ENCODE measurements at regions not wholly inside any gene's neighbourhood (a gene's known extent, or its start where the extent isn't known, plus 50 kb on each side); places are given as distances from the start of the nearest gene placed in this dataset.
A peak's percentile ranks its signal among the peaks of the same experiment; 100 is the strongest.
"Not testable (repeated sequence)": the region's sequence is repeated elsewhere in the genome, so short reads cannot be mapped to it uniquely, and the experiment has no call there.

GRCh38 chr14:29391801-29392200 is 535.8 kb downstream of the PRKD1 start:
- DNase-seq = peak; percentile 54

GRCh38 chr14:29392287-29392686 is 535.4 kb downstream of the PRKD1 start:
- DNase-seq = no peak

DNA sequence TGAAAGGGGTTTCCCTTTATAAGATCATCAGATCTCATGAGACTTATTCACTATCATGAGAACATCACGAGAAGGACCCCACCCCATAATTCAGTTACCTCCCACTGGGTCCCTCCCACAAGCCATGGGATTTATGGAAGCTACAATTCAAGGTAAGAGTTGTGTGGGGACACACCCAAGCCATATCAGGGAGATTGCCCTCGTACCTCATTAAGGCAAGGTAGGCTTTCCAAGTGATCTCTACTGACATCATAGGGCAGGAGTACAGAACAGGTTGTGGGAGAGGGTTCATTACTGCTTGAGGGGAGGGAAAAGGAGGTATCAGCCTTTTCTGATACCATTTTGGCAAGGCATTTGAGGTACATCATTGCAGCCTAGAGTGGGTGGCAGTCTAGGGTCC is 524.6 kb downstream of the PRKD1 start:
- DNase-seq = no peak

DNA sequence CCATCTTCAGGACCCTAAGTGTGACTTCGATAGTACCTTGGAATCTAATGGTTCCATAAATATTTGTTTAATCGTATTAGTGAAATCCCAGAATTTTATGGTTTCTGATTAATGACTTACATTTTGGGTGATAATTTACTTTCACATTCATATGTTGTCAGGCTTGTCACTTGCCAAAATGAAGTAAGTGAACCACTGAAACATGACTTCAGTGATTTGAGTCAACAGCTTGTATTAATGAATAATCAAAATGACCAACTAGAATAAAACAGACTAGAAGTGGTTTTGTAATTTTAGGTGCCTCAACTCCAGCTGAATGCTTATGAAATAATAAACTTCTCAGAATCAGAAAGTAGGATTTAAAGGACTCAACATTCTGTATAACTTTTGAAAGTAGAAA is 517.1 kb downstream of the PRKD1 start:
- no peak for DNase-seq

GRCh38 chr14:29414931-29415330 is 512.7 kb downstream of the PRKD1 start:
- DNase-seq = not testable (repeated sequence)

DNA sequence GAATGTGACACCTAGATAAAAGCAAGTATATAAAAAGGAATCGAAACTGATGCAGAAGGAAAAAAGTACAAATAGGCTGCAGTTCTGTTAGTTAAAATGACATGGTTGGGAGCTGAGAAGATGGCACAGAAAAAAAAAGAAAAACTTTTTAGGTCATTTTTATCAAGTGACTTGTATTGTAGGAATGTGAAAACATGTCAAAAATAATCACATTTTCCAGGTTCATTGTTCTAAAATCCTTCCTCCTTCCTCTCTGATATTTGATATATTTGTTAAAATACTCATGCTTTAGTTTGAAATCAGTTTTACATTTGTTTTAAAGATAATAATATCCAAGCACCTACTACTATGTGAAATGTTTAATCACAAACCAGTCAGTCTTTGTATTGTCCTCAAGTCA is 507.9 kb downstream of the PRKD1 start:
- no peak for DNase-seq

DNA sequence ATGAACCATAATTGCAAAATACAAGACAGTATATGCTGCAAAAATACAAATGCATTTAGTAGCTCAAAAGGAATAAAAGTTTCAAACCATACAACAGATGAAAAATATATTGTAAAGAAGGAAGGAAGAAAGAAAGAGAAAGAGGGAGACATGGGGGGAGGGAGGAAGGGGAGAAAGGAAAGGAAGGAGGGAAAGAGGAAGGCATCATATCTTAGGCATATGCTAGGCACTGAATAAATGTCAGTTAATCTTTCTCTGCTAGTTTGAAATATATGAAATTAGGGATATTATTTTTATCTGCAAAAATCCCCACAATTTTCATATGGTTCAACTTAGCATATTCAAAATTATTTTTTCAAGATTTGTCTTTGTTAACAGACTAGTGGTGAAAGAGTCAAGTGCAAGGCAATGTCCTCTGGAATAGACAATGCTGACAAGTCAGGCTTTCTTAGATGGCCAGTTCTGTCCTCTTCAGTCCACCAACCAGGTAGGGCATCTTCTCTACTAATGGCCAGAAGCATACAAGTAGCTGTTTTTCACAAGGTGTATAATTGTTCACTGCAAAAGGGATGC is 506.4 kb downstream of the PRKD1 start:
- peak; percentile 30 for DNase-seq

DNA sequence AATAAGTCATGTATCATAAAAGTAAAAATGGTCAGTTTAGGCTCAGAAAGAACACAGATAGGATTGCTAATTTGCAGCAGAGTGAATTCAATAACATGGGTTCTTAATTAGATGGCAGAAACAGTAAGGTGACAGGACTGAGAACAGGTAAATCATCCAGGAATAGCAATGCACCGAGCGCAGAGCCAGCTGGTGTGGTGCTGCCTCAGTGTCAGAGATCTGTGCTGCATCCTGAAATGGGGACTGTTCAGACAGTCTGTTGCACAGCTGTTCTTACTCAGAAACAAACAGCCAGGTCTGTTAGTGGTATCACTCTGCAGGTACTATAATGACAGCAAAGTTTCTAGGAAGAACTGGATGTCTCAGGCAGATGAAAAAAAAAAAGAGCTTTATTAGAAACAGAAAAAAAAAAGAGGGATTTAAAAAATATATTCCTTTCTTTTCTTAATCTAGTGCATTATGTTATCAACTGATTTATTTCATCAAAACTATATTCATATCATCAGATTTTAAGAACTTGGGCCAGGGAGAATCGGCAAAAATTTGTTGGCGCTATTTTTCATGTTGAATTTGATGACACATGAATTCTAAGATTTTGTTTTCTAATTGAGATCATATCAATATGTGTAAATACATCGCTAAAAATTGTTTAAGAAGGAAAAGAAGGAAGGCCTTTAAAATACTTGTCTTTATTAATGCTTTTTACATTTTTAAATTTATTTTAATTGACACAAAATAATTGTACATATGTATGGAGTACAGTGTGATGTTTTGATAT is 501.8 kb downstream of the PRKD1 start:
- DNase-seq = no peak

DNA sequence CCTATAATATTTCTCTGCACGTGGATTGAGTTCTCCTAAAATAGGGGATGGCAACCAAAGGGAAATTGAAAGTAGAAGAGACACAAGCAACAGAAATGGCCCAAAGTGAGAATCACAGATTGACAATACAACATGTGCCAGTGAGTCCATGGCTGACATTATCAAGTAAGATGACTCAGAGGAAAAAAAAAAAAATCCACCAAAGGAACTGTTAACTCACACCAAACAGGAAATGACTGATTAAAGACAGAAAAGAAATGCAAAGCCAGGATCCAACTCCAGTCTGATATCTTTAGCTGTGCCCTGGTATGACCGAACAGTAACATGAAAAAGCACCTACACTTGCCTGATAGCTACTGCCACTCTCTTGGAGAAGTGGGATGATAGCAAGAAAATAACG is 485.0 kb downstream of the PRKD1 start:
- peak; percentile 88 for DNase-seq

DNA sequence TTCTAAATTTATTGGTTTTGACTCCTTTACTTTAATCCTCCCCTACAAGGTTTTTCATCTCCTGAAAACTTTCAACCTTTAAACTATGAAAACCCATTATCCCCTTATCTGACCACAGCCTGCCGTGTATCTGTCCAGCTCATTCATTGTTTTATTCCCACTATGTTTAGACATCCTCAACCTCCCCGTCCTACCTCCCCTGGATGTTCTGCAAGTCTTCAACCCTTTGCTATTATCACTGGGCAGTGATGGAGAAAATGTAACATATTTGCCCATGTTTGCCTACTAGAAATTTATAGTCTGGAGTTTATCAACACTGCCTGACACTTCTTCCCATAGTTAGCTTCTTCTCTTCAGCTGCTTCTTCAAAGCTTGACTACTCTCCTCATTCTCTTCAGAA is 483.4 kb downstream of the PRKD1 start:
- peak; percentile 66 for DNase-seq

DNA sequence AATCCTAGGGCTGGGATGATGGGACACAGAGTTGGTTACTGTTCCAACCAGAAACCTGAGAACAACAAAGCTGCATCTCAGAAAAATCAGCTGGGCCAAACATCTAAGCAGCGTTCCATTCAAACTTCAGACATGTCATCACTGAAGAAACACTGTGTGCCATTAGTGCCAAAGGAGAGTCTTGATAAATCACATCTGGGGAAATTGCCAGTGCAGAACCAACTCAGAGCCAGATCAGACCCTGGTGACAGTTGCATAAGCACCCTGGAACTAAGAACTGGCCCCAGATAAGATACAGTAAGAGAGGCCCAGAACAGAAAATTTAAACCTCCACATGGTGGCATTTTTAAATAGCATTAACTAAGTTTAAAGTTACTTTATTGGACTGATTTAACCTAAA is 482.8 kb downstream of the PRKD1 start:
- DNase-seq = peak; percentile 82

GRCh38 chr14:29446971-29447370 is 480.7 kb downstream of the PRKD1 start:
- DNase-seq = peak; percentile 50

DNA sequence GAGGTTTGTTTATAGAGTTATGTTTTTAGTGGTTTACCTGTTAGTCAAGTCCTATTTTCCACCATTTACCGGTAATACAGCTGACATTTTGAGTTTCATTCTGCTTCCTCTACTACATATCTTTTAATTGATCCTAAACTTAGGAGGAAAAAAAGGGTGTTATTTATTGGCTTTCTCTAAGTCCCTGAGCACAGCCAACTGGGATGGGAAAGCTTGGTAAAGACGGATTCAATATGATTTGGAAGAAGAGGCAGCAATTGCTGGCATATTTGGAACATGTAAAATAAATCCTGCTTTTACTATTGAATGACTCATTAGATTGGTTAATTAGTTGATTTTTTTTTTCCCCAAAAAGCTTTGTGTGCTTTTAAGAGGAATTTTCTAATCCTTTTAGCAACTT is 475.7 kb downstream of the PRKD1 start:
- peak; percentile 66 for DNase-seq

- no peak for DNase-seq
Observed at GRCh38 chr14:29453045-29453444, 474.6 kb downstream of the PRKD1 start.

- peak; percentile 62 for DNase-seq
Observed at GRCh38 chr14:29454026-29454693, 473.5 kb downstream of the PRKD1 start.

GRCh38 chr14:29458547-29458946 is 469.1 kb downstream of the PRKD1 start:
- DNase-seq = peak; percentile 64

DNA sequence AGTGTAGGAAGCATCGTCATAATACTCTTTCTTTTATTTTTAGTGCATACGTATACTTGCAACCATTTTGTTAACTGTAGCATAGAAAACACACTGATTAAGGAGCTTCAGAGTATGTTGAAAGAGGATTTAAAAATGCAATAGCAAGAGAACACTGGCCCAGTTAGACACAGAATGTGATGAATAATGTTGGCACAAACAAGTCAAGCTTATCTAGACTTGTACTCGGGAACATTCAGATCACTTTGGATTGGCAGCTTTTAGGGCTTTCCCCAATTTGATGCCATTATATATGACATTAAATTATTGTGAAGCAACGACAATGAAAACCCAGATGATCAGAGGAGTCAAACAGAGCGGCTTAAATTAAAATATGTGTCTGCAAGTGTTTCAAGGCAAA is 468.1 kb downstream of the PRKD1 start:
- peak; percentile 67 for DNase-seq

DNA sequence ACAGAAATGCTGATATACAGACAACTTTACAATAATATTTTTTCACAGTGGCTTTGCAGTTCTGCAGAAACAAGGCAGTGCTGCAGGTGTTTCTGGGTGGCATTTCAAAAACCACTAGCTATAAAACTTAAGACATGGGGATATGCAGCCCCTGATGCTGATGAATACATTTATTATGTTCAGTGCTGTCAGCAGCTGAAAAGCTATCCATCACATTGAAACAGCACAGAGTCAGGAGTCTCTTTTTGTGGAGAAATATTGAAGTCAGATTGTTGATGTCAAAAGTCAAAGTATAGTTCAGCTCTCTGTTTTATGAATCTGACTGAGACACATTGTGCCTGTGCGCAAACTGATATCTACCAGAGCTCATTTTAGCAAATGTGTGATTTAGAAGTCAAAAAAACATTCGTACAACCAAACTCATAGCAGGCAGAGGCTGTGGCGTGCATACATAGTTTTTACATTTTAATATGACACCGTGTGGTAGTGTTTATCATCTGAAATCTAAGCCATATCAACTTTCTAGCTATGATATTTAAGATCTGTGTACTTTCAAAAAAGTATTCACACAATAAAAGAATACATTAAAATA is 467.6 kb downstream of the PRKD1 start:
- peak; percentile 70 for DNase-seq

GRCh38 chr14:29461101-29461500 is 466.5 kb downstream of the PRKD1 start:
- DNase-seq = peak; percentile 74

- DNase-seq = peak; percentile 77
Observed at GRCh38 chr14:29461506-29461905, 466.1 kb downstream of the PRKD1 start.

GRCh38 chr14:29462321-29462720 is 465.3 kb downstream of the PRKD1 start:
- peak; percentile 98 for DNase-seq

DNA sequence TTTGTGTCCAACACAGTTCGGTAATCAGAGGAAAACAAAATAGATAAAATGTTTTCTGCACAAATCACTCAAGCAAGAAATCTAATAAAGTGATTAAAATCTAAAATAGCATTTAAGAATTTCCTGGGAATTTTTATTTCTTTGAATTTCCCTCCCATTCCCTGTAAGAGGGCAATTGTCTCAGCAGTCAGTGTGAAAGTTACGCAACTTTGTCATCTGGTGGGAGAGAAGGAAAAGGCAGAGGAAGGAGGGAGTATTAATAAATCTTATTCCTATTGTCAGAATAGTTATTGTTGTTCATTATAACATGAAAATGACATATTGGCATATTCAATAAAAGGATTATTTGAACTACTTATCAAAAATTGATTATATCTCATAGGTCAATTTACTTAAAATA is 464.9 kb downstream of the PRKD1 start:
- DNase-seq = peak; percentile 91

DNA sequence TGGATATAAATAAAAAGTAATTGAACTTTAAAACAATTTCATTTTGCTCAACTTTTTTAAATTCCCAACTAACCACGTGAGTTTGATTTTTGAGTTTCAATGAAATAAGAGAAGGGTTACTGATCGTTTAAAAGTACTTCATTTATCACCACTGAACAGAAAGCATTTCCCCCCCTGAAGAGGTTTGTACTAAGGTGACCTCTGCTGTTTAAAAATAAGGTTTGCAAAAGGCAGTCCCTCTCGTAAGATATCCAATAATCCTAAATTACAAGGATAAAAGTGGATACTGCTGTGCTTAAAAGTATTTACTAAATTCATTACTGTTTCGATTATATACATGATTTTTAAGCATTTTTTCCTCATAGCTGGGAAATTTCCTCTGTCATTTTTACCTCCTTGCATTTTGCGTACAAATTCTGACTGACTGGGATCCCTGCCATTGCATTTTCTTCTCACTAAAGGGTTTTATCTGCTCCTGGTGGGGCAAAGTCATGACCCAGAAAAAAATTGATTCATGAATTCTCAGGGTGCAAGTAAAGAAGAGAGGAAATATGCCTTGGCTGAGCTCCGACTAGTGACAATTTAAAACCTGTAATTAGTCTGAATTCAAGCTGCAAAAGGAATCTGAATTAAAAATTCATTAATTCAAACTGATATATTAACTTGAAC is 463.8 kb downstream of the PRKD1 start:
- peak; percentile 91 for DNase-seq
